Thyroid gland (tissue), 4 donors: ENCODE measurements at regions not wholly inside any gene's neighbourhood (a gene's known extent, or its start where the extent isn't known, plus 50 kb on each side); places are given as distances from the start of the nearest gene placed in this dataset.

Experiments used
- DNase-seq, 2 donors: peaks; one replicate each; pipeline ENCODE4 v3.0.0-alpha.2; 2019
- H3K27ac ChIP-seq, 3 donors: fragments of 200-600 bp; sonication (generic); 1 replicate in 2 of 3; 2 replicates in 1 of 3; pipeline ENCODE4 v1.5.1; 2016 to 2019; ENCODE audit warnings: mild to moderate bottlenecking in 1 of 3, moderate library complexity in 1 of 3
- H3K27me3 ChIP-seq: fragments of 200-600 bp; sonication (generic); one replicate; pipeline ENCODE4 v1.5.1; 2019
- H3K36me3 ChIP-seq, 2 donors: fragments of 200-600 bp; sonication (generic); one replicate each; pipeline ENCODE4 v1.5.1; 2016 to 2019
- H3K4me1 ChIP-seq, 2 donors: fragments of 200-600 bp; sonication (generic); one replicate each; pipeline ENCODE4 v1.5.1; 2017 to 2019
- H3K4me3 ChIP-seq, 3 donors: fragments of 200-600 bp; sonication (generic); replicated peaks in 1 of 3; 1 replicate in 2 of 3; 2 replicates in 1 of 3; pipeline ENCODE4 v1.5.1; 2016; ENCODE audit warnings: mild to moderate bottlenecking in 1 of 3
- H3K9me3 ChIP-seq: fragments of 200-600 bp; sonication (generic); one replicate; pipeline ENCODE4 v1.5.1; 2017
- CTCF ChIP-seq, 6 experiments: fragments of 200-600 bp in 3 of 6; fragments of 450-650 bp in 3 of 6; sonication (generic) in 3 of 6; IDR thresholded peaks; one replicate each; pipeline ENCODE4 v1.5.1; 2016 to 2019; ENCODE audit warnings: antibody characterized with exemption in 6 of 6, mild to moderate bottlenecking in 2 of 6, inconsistent platforms in 1 of 6, moderate library complexity in 1 of 6
- POLR2A ChIP-seq, 2 donors: fragments of 450-650 bp; IDR thresholded peaks; one replicate each; pipeline ENCODE4 v1.6.1; 2017; ENCODE audit warnings: antibody characterized with exemption in 2 of 2, mild to moderate bottlenecking in 2 of 2, moderate library complexity in 1 of 2
- WGBS, 2 donors: methylation state at CpG; one replicate each; pipeline ENCODE4 v1.1.5; 2017; 5-methylcytosine and 5-hydroxymethylcytosine counted together
- intact Hi-C: fragments of 100-400 bp; cut with DNase I; formaldehyde crosslinking; loops from one replicate; pipeline ENCODE4 v1.15.1; 2023

- Histone ChIP-seq H3K27me3 (no peaks in the 10 kb centered on the region), H3K4me1 (peaks cover 0 to 8% of the 10 kb centered on the region in 2 donors), H3K4me3 (no peak overlapping the region), H3K9me3 (no peaks in the 10 kb centered on the region), H3K27ac (no peak overlapping the region), H3K36me3 (no peaks in the 10 kb centered on the region)
- TF ChIP-seq POLR2A (IDR thresholded peaks at IDR 0.05) (no peak), CTCF (IDR thresholded peaks at IDR 0.05) (no peak)
- intact Hi-C loops = no loop called here
- DNase-seq = no peak
Observed at GRCh38 chr12:19737019-19737418, 297.7 kb downstream of the AEBP2 start.

GRCh38 chr12:19739195-19739776 is 300.0 kb downstream of the AEBP2 start:
- intact Hi-C loops = no loop called here
- Histone ChIP-seq H3K4me1 (peaks cover 0 to 10% of the 10 kb centered on the region in 2 donors), H3K4me3 (no peak overlapping the region), H3K9me3 (no peaks in the 10 kb centered on the region), H3K27me3 (no peaks in the 10 kb centered on the region), H3K27ac (no peak overlapping the region), H3K36me3 (no peaks in the 10 kb centered on the region)
- TF ChIP-seq POLR2A (IDR thresholded peaks at IDR 0.05) = no peak
- peak; percentile 28 to 68 (median 50) for TF ChIP-seq CTCF (IDR thresholded peaks at IDR 0.05)
- DNase-seq = peak; percentile 14 to 33
- 65 to 68% methylated on average over 3 of the region's 3 CpGs for WGBS, 2 donors

- WGBS, 2 donors = 50 to 60% methylated on average over 7 of the region's 7 CpGs
- no peak overlapping the region for H3K4me3 ChIP-seq
- peak overlapping the region in 1 of 3 donors; percentile 42 for H3K27ac ChIP-seq
- H3K36me3 ChIP-seq = no peaks in the 10 kb centered on the region
- no peak for DNase-seq
- H3K4me1 ChIP-seq = peaks cover 0 to 19% of the 10 kb centered on the region in 2 donors
- no peaks in the 10 kb centered on the region for H3K9me3 ChIP-seq
- TF ChIP-seq CTCF (IDR thresholded peaks at IDR 0.05) (no peak), POLR2A (IDR thresholded peaks at IDR 0.05) (no peak)
- no peaks in the 10 kb centered on the region for H3K27me3 ChIP-seq
- intact Hi-C loops = loop anchor here (10.0 kb wide), 2 partner anchors 154 to 474 kb away; no protein-coding TSS in a partner anchor
Observed at GRCh38 chr12:19740472-19741131, 301.3 kb downstream of the AEBP2 start.

GRCh38 chr12:19741132-19741489 is 301.8 kb downstream of the AEBP2 start:
- Histone ChIP-seq H3K9me3 (no peaks in the 10 kb centered on the region), H3K4me1 (peaks cover 0 to 19% of the 10 kb centered on the region in 2 donors), H3K27me3 (no peaks in the 10 kb centered on the region), H3K36me3 (no peaks in the 10 kb centered on the region), H3K4me3 (no peak overlapping the region), H3K27ac (peak overlapping the region; percentile 2 to 35 (median 22))
- intact Hi-C loops = loop anchor here (10.0 kb wide), 2 partner anchors 154 to 474 kb away; no protein-coding TSS in a partner anchor
- TF ChIP-seq CTCF (IDR thresholded peaks at IDR 0.05) = no peak
- TF ChIP-seq POLR2A (IDR thresholded peaks at IDR 0.05) = no peak
- 59 to 75% methylated on average over 3 of the region's 3 CpGs for WGBS, 2 donors
- DNase-seq = no peak

- Histone ChIP-seq H3K36me3 (no peaks in the 10 kb centered on the region), H3K27ac (peak overlapping the region in 1 of 3 donors; percentile 1), H3K4me1 (peaks cover 0 to 19% of the 10 kb centered on the region in 2 donors), H3K27me3 (no peaks in the 10 kb centered on the region), H3K4me3 (no peak overlapping the region), H3K9me3 (no peaks in the 10 kb centered on the region)
- DNase-seq = no peak
- no peak for TF ChIP-seq POLR2A (IDR thresholded peaks at IDR 0.05)
- TF ChIP-seq CTCF (IDR thresholded peaks at IDR 0.05) = no peak
- 50 to 68% methylated on average over 4 of the region's 4 CpGs for WGBS, 2 donors
- intact Hi-C loops = loop anchor here (10.0 kb wide), 2 partner anchors 150 to 470 kb away; no protein-coding TSS in a partner anchor
Observed at GRCh38 chr12:19744705-19745218, 305.5 kb downstream of the AEBP2 start.
